Testis (tissue), 2 donors: ENCODE measurements at regions not wholly inside any gene's neighbourhood (a gene's known extent, or its start where the extent isn't known, plus 50 kb on each side); places are given as distances from the start of the nearest gene placed in this dataset.

ENCODE experiments used
- DNase-seq: peaks from one replicate; pipeline ENCODE4 v3.0.0-alpha.2; 2019
- H3K27ac ChIP-seq, 2 donors: fragments of 200-600 bp; sonication (generic); one replicate each; pipeline ENCODE4 v1.5.1; 2019
- H3K27me3 ChIP-seq: fragments of 200-600 bp; sonication (generic); one replicate; pipeline ENCODE4 v1.5.1; 2019
- H3K36me3 ChIP-seq: fragments of 200-600 bp; sonication (generic); one replicate; pipeline ENCODE4 v1.5.1; 2017; ENCODE audit warnings: low read depth; ENCODE audit errors: missing control alignments
- H3K4me1 ChIP-seq: fragments of 200-600 bp; sonication (generic); one replicate; pipeline ENCODE4 v1.5.1; 2019
- H3K4me3 ChIP-seq, 2 donors: fragments of 200-600 bp; sonication (generic); one replicate each; pipeline ENCODE4 v1.5.1; 2017 to 2019
- H3K9me3 ChIP-seq: fragments of 200-600 bp; sonication (generic); one replicate; pipeline ENCODE4 v1.5.1; 2017
- CTCF ChIP-seq, 3 experiments: fragments of 450-650 bp in 2 of 3; fragments of 200-600 bp in 1 of 3; sonication (generic) in 1 of 3; IDR thresholded peaks; one replicate each; pipeline ENCODE4 v1.5.1; 2016 to 2019; ENCODE audit warnings: antibody characterized with exemption in 3 of 3, mild to moderate bottlenecking in 2 of 3, moderate library complexity in 1 of 3
- POLR2A ChIP-seq: fragments of 450-650 bp; IDR thresholded peaks from one replicate; pipeline ENCODE4 v1.6.1; 2017; ENCODE audit warnings: antibody characterized with exemption, mild to moderate bottlenecking, moderate library complexity
- WGBS, 2 donors: methylation state at CpG; one replicate each; pipeline ENCODE4 v1.1.5; 2018; 5-methylcytosine and 5-hydroxymethylcytosine counted together
- intact Hi-C: fragments of 100-400 bp; cut with DNase I; formaldehyde crosslinking; loops from one replicate; pipeline ENCODE4 v1.15.1; 2023; ENCODE audit warnings: low total_unique reads

DNA sequence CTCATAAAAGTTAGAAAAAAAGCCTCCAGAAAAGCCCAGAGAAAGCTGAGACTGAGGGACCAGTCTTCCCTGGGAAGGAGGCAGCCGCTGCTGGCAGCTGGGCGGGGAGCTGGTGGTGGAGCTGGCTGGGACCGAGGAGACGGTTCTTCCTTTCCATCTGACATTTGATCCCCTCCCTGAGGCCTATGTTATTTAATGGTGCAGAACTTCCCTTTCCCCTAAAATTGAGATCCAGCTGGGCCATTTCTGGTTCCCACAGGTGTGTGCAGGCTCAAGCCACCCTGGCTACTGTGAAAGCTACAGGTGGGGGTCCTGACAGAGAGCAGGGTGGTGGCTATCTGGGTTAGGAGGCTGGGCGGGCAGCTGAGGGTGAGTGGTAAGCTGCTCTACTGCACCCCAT, 81.5 kb upstream of the FZD7 start:
- WGBS, 2 donors, result 93 to 94% methylated on average over 5 of the region's 5 CpGs
- no peak for DNase-seq
- Histone ChIP-seq H3K4me1 (peaks cover 10% of the 10 kb centered on the region), H3K9me3 (no peaks in the 10 kb centered on the region), H3K27ac (no peak overlapping the region), H3K36me3 (no peaks in the 10 kb centered on the region), H3K27me3 (no peaks in the 10 kb centered on the region), H3K4me3 (no peak overlapping the region)
- intact Hi-C loops, result no loop called here
- TF ChIP-seq POLR2A, result no peak
- no peak for TF ChIP-seq CTCF (IDR thresholded peaks at IDR 0.05)

DNA sequence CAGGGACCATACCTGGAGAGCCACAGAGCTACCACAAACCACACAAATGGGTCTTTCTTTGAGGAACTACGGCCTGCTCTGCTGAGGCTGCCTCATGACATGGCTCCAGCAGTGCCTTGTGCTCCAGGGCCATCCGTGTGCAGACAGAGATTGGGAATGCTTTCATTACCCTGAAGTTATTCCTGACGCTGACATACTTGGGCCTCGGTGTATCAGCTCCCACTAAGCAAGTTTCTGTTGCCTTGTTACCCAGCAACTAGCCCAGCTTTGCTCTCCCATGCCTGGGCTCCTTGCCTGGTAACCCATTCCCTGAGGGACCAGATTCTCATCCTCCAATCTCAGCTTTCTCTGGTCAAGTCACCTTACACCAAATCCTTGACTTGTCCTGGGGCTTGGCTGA, 80.3 kb upstream of the FZD7 start:
- H3K36me3 ChIP-seq, result no peaks in the 10 kb centered on the region
- 82 to 100% methylated on average over 1 to 4 of the region's 4 CpGs for WGBS, 2 donors
- no peak for DNase-seq
- no peaks in the 10 kb centered on the region for H3K9me3 ChIP-seq
- TF ChIP-seq CTCF (IDR thresholded peaks at IDR 0.05), result no peak
- TF ChIP-seq POLR2A, result no peak
- H3K27ac ChIP-seq, result no peak overlapping the region
- intact Hi-C loops, result no loop called here
- peaks cover 10% of the 10 kb centered on the region for H3K4me1 ChIP-seq
- H3K27me3 ChIP-seq, result no peaks in the 10 kb centered on the region
- H3K4me3 ChIP-seq, result no peak overlapping the region

DNA sequence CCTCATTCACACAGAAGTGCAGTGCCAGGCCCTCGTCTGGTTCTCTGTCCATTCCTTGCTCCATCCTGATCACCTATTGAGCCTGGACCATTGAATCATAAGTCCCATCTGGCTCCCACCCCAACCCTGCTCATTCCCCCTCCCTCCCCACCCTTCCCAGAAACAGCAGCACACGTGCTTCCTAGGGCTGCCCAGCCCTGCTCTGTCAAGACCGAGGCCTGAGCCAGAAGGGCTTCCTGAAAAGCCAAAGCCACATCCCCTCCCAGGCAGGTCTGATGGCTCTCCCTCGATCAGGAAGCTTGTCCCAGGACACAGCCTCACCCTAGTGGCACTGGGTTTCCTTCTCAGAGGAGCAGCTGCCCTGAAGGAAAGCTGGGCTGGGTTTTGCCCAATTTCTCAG, 79.8 kb upstream of the FZD7 start:
- intact Hi-C loops, result no loop called here
- Histone ChIP-seq H3K27me3 (no peaks in the 10 kb centered on the region), H3K4me3 (no peak overlapping the region), H3K27ac (no peak overlapping the region), H3K9me3 (no peaks in the 10 kb centered on the region), H3K4me1 (peaks cover 10% of the 10 kb centered on the region), H3K36me3 (no peaks in the 10 kb centered on the region)
- 83 to 89% methylated on average over 4 of the region's 4 CpGs for WGBS, 2 donors
- no peak for DNase-seq
- TF ChIP-seq POLR2A (no peak), CTCF (IDR thresholded peaks at IDR 0.05) (no peak)

- 67 to 81% methylated on average over 5 of the region's 5 CpGs for WGBS, 2 donors
- Histone ChIP-seq H3K4me1 (peaks cover 10% of the 10 kb centered on the region), H3K36me3 (no peaks in the 10 kb centered on the region), H3K9me3 (no peaks in the 10 kb centered on the region), H3K4me3 (no peak overlapping the region), H3K27ac (no peak overlapping the region), H3K27me3 (no peaks in the 10 kb centered on the region)
- no peak for TF ChIP-seq POLR2A
- no peak for TF ChIP-seq CTCF (IDR thresholded peaks at IDR 0.05)
- DNase-seq, result no peak
- intact Hi-C loops, result no loop called here
These were observed 78.4 kb upstream of the FZD7 start for GRCh38 chr2:201955231-201955630.

DNA sequence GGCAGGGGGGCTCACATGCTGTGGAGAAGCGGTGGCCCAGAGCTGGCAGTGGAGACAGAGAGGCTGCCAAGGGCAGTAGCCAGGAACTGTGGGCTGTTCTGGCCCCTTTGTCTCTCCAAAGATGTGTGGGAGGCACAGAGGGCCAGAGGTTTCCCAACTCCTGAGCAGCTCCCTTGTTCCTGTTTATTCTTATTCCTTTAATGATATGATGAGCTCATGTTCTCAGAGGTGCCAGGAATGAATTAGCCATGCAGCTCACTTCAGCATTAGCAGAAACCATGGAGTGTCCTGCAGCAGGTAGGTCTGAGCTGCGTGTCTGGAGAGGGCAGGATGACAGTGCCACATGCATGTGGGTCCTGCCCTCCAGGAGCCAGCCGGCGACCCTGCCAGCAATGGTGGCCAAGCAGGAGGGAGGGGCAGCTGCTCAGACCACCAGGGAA, 77.9 kb upstream of the FZD7 start:
- Histone ChIP-seq H3K4me1 (peaks cover 10% of the 10 kb centered on the region), H3K27me3 (no peaks in the 10 kb centered on the region), H3K27ac (no peak overlapping the region), H3K36me3 (no peaks in the 10 kb centered on the region), H3K4me3 (no peak overlapping the region), H3K9me3 (no peaks in the 10 kb centered on the region)
- peak; percentile 34 for DNase-seq
- TF ChIP-seq POLR2A, result no peak
- no peak for TF ChIP-seq CTCF (IDR thresholded peaks at IDR 0.05)
- 29 to 47% methylated on average over 2 to 4 of the region's 4 CpGs for WGBS, 2 donors
- intact Hi-C loops, result no loop called here
